ENCODE measurements at regions not wholly inside any gene's neighbourhood (a gene's known extent, or its start where the extent isn't known, plus 50 kb on each side); places are given as distances from the start of the nearest gene placed in this dataset.

GRCh38 chr18:24548583-24548982 lies 88.1 kb downstream of the HRH4 start:
- TF ChIP-seq, protein P1, sequence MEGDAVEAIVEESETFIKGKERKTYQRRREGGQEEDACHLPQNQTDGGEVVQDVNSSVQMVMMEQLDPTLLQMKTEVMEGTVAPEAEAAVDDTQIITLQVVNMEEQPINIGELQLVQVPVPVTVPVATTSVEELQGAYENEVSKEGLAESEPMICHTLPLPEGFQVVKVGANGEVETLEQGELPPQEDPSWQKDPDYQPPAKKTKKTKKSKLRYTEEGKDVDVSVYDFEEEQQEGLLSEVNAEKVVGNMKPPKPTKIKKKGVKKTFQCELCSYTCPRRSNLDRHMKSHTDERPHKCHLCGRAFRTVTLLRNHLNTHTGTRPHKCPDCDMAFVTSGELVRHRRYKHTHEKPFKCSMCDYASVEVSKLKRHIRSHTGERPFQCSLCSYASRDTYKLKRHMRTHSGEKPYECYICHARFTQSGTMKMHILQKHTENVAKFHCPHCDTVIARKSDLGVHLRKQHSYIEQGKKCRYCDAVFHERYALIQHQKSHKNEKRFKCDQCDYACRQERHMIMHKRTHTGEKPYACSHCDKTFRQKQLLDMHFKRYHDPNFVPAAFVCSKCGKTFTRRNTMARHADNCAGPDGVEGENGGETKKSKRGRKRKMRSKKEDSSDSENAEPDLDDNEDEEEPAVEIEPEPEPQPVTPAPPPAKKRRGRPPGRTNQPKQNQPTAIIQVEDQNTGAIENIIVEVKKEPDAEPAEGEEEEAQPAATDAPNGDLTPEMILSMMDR (conservative IDR thresholded peaks at IDR 0.05): no peak
- no peak for TF ChIP-seq ZFX (IDR thresholded peaks at IDR 0.05)
